HAP-1 (cell line): ENCODE measurements at regions not wholly inside any gene's neighbourhood (a gene's known extent, or its start where the extent isn't known, plus 50 kb on each side); places are given as distances from the start of the nearest gene placed in this dataset.
A peak's percentile ranks its signal among the peaks of the same experiment; 100 is the strongest.

Source experiments
- DNase-seq, 2 experiments: peaks; one replicate each; pipeline ENCODE4 v3.0.0-alpha.2; 2016 to 2020; ENCODE audit warnings: low spot score in 2 of 2
- H3K27me3 ChIP-seq: fragments of 250-450 bp; sonication (Bioruptor Pico); 2 replicates; pipeline ENCODE4 v1.5.1; 2020; ENCODE audit warnings: low read depth, mild to moderate bottlenecking, moderate library complexity
- H3K36me3 ChIP-seq: fragments of 250-450 bp; sonication (Bioruptor Pico); replicated peaks from 2 replicates; pipeline ENCODE4 v1.5.1; 2020; ENCODE audit warnings: mild to moderate bottlenecking
- H3K4me1 ChIP-seq: fragments of 250-450 bp; sonication (Bioruptor Pico); 2 replicates; pipeline ENCODE4 v1.5.1; 2020; ENCODE audit warnings: mild to moderate bottlenecking
- H3K4me3 ChIP-seq: fragments of 250-450 bp; sonication (Bioruptor Pico); 2 replicates; pipeline ENCODE4 v1.5.1; 2020; ENCODE audit warnings: mild to moderate bottlenecking, moderate library complexity
- H3K9me3 ChIP-seq: fragments of 250-450 bp; sonication (Bioruptor Pico); 2 replicates; pipeline ENCODE4 v1.5.1; 2020; ENCODE audit warnings: mild to moderate bottlenecking, moderate library complexity
- in situ Hi-C: fragments of 300-500 bp; cut with MboI; formaldehyde crosslinking; loops from 3 replicates; pipeline ENCODE4 v1.14.3; 2020; ENCODE audit warnings: low sequenced_read_pairs, inconsistent platforms, mixed read lengths

DNA sequence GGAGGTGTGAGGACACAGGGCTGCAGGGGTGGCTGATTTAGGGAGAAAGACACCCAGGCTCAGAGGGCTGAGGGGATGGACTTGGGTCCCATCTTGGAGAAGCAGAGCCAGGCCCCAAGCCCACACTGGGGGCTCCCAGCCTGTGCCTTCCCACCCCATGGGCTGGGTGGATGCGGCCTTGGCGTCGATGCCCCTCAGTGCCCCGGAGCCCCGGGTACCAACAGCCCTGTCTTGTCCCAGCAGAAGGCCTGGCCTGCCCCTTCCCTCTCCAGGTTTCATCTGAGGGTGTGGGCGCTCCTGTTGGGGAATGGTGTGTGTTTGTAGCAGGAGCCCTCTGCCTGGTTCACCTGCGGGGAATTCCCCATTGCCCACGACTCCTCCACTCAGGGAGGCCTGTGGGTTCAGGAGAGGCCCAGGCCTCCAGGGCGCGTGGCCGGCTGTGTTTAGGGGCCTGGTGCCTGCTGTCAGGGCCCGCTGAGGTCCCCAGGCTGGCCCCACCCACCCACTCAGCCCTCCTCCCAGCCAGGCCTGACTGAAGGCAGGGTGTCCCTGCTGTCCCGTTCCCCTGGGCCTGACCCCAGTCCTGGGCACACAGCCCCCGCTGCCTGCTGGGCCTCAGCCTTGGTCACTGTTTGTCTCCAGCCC, 51.1 kb upstream of the BEGAIN start:
- Histone ChIP-seq H3K36me3 (no peaks in the 10 kb centered on the region), H3K4me1 (no peaks in the 10 kb centered on the region), H3K4me3 (no peak overlapping the region), H3K9me3 (no peaks in the 10 kb centered on the region), H3K27me3 (peaks cover 9% of the 10 kb centered on the region; the same call in 1 of the 2 replicates)
- no peak for DNase-seq
- in situ Hi-C loops: no loop called here

DNA sequence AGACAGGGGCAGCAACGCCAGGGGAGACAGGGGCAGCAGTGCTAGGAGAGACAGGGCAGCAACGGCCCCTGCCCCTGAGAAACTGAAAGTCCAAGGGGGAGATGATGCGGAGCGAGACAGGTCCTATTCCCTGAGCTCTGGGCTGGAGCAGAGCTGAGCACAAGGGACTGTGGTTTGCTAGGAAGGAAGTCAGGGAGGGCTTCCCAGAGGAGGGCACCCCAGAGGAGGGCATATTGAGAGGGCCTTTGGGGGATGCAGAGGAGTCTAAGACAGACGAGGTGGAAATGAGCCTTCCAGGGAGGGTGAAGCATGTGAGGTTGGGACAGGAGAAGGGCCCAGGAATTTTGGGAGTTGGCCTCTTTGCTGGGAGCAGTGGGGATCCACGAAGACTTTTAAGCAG, 52.1 kb upstream of the BEGAIN start:
- DNase-seq: no peak
- Histone ChIP-seq H3K27me3 (peaks cover under 1% of the 10 kb centered on the region; the same call in 1 of the 2 replicates), H3K36me3 (no peaks in the 10 kb centered on the region), H3K4me3 (no peak overlapping the region), H3K9me3 (no peaks in the 10 kb centered on the region), H3K4me1 (no peaks in the 10 kb centered on the region)
- in situ Hi-C loops: no loop called here

DNA sequence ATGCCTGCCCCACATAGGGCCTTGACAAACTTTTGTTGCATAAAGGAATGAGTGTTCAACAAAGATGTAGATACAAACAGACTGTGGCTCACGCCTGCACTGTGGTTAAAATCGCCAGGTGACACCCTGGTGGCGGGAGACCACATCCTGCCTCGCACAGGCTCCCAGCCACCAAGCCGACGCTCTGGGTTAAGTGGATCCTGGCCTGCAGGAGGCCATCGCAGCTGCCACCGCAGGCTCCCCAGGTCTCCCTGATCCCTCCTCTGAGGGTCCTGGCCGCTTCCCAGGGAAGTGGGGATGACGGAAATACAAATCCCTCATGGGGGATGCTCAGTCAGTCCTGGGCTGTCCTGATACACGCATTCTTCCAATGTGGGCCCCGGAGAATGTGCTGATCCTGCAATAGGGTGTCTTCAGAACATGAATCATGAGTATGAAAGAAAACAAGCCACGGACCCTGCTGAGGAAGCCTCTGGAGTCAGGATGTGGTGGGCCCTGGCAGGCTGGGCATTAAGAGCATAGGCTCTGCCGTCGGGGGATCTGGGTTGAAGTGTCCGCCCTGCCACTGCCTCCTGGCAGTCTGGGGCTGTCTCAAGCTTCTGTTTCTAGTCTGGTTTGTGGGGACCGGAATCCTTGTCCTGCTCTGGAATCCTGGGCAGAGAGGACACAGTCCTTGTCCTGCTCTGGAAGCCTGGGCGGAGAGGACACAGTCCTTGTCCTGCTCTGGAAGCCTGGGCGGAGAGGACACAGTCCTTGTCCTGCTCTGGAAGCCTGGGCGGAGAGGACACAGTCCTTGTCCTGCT, 53.5 kb upstream of the BEGAIN start:
- in situ Hi-C loops: no loop called here
- Histone ChIP-seq H3K4me3 (no peak overlapping the region), H3K36me3 (no peaks in the 10 kb centered on the region), H3K9me3 (no peaks in the 10 kb centered on the region), H3K4me1 (no peaks in the 10 kb centered on the region), H3K27me3 (no peaks in the 10 kb centered on the region)
- DNase-seq: no peak

DNA sequence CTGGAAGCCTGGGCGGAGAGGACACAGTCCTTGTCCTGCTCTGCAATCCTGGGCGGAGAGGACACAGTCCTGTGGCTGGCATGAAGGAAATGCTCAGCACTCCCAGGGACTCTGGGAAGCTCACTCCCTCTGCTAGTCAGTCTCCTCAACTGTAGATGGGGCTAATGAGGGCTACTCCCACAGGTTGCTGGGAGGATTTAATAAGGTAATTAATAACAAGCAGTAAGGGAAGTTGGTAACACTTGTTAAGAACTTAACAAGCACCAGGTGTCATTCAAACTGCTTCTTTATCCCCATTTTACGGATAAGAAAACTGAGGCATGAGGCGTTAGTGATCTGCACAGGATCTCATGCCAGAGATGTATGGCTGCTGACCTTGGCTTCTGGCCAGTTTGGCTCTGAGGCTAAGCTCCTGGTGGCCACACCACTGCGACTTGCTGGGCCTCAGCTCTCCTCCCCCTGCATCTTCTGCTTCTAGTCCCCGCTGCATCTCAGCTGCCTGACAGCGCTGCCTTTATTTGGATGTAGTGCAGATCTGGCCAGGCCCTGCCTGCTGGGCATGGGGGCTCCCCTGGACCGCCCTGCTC, 54.1 kb upstream of the BEGAIN start:
- in situ Hi-C loops: no loop called here
- no peaks in the 10 kb centered on the region for H3K9me3 ChIP-seq
- no peak overlapping the region for H3K4me3 ChIP-seq
- no peaks in the 10 kb centered on the region for H3K4me1 ChIP-seq
- DNase-seq: no peak
- no peaks in the 10 kb centered on the region for H3K27me3 ChIP-seq
- H3K36me3 ChIP-seq: no peaks in the 10 kb centered on the region

DNA sequence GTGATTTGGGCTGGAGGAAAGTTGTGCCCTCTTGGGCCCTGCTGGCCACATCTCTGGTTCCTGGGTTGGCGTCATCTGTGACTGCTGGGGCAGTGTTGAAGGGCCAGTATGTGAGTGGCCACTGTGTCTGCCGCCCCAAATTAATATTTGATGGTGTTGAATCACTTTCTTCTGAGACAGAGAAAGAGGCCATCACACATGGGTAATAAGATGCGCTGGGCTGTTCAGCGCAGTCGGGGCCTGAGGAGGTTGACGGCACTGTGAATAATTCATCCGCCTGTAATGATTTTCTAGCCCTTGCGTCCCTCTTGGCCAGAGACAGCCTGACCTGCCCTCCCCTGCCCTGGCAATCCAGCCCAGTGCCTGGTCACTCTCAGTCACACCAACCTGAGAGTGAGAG, 56.2 kb upstream of the BEGAIN start:
- Histone ChIP-seq H3K36me3 (no peaks in the 10 kb centered on the region), H3K9me3 (no peaks in the 10 kb centered on the region), H3K4me1 (no peaks in the 10 kb centered on the region), H3K27me3 (no peaks in the 10 kb centered on the region), H3K4me3 (no peak overlapping the region)
- DNase-seq: no peak
- in situ Hi-C loops: no loop called here

DNA sequence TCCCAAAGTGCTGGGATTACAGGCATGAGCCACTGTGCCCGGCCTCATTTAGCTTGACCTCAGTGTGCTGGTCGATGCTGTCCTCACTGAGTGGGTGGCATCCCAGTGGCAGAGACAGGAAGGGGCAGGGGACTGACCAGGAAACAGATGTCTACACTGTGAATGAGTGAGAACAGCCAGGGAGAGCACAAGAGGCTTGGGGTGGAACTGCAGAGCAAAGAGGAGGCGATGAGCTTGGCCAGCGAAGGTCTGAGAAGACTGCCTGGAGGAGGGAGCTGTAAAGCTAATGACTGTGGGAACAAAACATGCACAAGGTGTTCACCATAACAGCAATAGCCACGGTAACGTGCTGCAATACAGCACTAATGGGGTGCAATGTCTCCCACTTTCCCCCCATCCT, 57.2 kb upstream of the BEGAIN start:
- Histone ChIP-seq H3K4me1 (no peaks in the 10 kb centered on the region), H3K9me3 (no peaks in the 10 kb centered on the region), H3K4me3 (no peak overlapping the region), H3K36me3 (no peaks in the 10 kb centered on the region), H3K27me3 (no peaks in the 10 kb centered on the region)
- no peak for DNase-seq
- in situ Hi-C loops: no loop called here

DNA sequence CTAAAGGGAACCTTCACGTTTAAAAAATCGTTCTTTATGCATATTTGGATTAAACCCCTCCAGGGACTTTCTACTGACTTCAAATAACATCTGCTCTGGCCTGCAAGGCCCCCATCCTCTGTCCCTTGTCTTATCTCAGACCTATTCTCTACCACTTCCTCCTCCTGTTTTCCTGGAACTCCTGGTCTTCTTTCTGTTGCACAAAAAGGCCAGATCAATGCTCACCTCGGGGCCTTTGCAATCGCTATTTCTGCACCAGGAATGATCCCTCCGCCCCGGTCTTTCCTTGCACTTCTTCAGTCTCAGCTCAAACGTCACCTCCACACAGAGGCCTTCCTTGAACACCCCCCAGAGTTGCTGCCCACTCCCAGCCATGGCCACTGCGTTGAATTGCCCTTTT, 57.6 kb upstream of the BEGAIN start:
- H3K4me1 ChIP-seq: no peaks in the 10 kb centered on the region
- H3K36me3 ChIP-seq: no peaks in the 10 kb centered on the region
- H3K27me3 ChIP-seq: no peaks in the 10 kb centered on the region
- no peak for DNase-seq
- no peak overlapping the region for H3K4me3 ChIP-seq
- in situ Hi-C loops: loop anchor here (5.0 kb wide), 1 partner anchor 262 kb away; no protein-coding TSS in a partner anchor
- no peaks in the 10 kb centered on the region for H3K9me3 ChIP-seq

DNA sequence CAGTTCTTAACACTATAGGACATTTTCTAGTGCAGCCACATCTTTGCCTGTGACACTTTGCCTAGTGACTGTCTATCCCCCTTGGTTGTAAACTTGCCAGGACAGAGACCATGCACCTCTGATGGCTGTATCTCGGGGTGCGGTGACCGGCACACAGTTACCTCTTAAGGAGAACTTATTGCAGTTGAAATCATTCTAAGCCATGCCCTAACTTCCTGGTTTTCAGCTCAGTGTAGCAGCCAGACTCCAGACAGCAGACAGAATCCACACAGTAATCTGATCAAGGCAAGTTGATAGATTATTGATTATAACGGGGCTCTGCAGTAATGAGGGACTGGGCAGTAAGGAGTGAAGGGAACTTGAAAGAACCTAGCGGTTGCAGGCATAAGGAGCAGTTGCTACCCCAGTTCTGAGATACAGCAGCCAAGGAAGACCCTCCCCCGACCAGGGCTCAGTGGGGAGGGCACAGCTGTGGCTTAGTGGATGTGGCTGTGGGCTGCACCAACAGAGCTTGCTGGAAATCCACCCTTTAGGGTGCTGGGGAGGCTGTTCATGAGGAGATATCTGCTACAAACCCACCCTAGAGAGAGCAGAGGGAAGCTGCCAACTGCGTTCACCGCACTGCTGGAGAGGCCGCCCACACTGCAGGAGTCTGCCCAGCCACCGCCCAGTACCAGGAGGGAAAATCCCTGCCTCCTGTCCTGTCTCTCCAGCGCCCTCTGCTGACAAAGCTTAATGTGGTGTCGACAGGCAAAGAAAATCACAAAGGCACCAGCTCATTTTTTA, 58.2 kb upstream of the BEGAIN start:
- in situ Hi-C loops: loop anchor here (5.0 kb wide), 1 partner anchor 263 kb away; no protein-coding TSS in a partner anchor
- peak; percentile 78 to 94 for DNase-seq
- Histone ChIP-seq H3K36me3 (no peaks in the 10 kb centered on the region), H3K4me1 (no peaks in the 10 kb centered on the region), H3K27me3 (no peaks in the 10 kb centered on the region), H3K9me3 (no peaks in the 10 kb centered on the region), H3K4me3 (no peak overlapping the region)

DNA sequence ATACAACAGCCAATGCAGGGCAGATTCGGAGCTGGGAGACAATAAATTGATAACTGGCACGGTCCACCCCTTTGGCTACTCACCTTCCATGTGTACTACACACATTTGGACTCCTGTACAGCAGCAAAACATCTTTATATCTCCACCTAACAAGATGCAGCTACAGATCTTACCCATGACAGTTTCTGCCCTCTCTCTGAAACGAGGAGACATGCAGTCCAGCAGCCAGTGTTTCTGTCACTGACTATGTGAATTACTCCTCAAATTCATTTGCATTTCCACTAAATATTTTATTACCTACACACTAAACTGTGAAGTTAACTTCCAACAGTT, 58.7 kb upstream of the BEGAIN start:
- H3K9me3 ChIP-seq: no peaks in the 10 kb centered on the region
- H3K4me3 ChIP-seq: no peak overlapping the region
- in situ Hi-C loops: loop anchor here (5.0 kb wide), 1 partner anchor 264 kb away; no protein-coding TSS in a partner anchor
- no peaks in the 10 kb centered on the region for H3K27me3 ChIP-seq
- no peaks in the 10 kb centered on the region for H3K4me1 ChIP-seq
- no peak for DNase-seq
- H3K36me3 ChIP-seq: no peaks in the 10 kb centered on the region

DNA sequence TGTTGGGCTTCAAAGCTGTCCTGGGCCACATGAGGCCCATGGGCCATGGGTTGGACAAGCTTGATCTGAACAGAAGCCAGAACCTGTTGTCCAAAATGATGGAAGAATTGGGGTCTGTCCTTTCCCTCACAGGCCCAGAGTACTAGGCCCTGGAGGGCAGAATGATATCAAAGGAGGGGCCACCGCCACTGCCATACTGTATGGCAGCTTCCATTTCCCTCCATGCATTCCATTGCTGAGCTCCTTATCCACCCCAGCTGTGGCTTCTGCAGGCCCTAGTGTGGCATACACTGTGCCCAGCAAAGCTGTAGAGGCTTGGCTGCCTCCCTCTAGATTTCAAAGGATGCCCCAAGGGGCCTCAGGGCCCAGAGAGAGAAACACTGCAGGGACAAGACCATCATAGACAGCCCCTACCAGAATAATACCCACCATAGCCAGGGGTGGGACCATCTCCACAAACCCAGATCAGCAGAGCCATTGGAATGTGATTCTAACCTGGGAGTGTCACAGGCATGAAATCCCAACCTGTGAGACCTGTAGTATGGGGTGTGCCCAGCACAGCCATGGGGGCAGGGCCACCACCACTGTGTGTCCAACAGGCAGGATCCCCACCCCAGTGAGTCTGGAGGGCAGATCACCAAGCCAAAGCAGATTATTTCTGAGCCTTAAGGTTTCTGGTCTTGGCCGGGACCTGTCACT, 61.4 kb upstream of the BEGAIN start:
- H3K4me1 ChIP-seq: no peaks in the 10 kb centered on the region
- in situ Hi-C loops: loop anchor here (5.0 kb wide), 1 partner anchor 266 kb away; no protein-coding TSS in a partner anchor
- H3K27me3 ChIP-seq: no peaks in the 10 kb centered on the region
- no peak overlapping the region for H3K4me3 ChIP-seq
- no peaks in the 10 kb centered on the region for H3K36me3 ChIP-seq
- no peaks in the 10 kb centered on the region for H3K9me3 ChIP-seq
- DNase-seq: no peak

DNA sequence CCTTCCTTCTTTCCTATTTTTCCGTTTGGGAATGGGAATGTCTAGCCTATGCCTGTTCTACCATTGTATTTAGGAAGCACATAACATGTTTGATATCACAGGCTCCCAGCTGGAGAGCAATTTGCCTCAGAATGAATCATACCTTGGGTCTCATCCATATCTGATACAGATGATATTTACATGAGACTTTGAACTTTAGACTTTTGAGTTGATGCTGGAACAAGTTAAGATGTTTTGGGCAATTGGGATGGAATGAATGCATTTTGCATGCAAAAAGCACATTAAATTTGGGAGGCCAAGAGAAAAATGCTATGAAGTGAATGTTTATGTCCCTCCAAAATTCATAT, 61.9 kb upstream of the BEGAIN start:
- peaks cover 2% of the 10 kb centered on the region for H3K4me1 ChIP-seq
- no peaks in the 10 kb centered on the region for H3K9me3 ChIP-seq
- in situ Hi-C loops: loop anchor here (5.0 kb wide), 1 partner anchor 267 kb away; no protein-coding TSS in a partner anchor
- no peak overlapping the region for H3K4me3 ChIP-seq
- no peaks in the 10 kb centered on the region for H3K27me3 ChIP-seq
- no peaks in the 10 kb centered on the region for H3K36me3 ChIP-seq
- no peak for DNase-seq

DNA sequence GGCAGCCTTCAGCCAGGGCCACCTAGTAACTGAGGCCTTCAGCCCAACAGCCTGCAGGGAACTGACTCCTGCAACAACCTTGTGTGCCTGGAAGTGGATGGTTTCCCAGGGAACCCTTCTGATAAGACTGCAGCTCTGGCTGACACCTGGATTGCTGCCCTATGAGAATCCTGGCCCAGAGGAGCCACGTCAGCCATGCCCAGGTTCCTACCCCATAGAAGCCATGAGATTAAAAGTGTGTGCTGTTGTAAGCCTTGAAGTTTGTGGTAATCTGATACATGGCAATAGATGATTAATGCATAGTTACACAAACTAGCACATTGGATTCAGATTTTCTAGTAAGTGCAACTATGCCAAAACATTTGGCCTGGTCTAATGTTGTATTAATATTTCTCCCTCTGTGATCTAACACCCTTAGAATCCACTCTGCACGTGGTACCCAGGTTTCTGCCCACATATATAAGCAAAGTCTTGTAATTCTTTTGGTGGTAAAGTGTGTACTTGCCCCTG, 64.8 kb upstream of the BEGAIN start:
- DNase-seq: no peak
- Histone ChIP-seq H3K27me3 (no peaks in the 10 kb centered on the region), H3K4me3 (no peak overlapping the region), H3K36me3 (no peaks in the 10 kb centered on the region), H3K4me1 (peaks cover 5% of the 10 kb centered on the region), H3K9me3 (no peaks in the 10 kb centered on the region)
- in situ Hi-C loops: loop anchor here (25.0 kb wide), 1 partner anchor 985 kb away; no protein-coding TSS in a partner anchor

DNA sequence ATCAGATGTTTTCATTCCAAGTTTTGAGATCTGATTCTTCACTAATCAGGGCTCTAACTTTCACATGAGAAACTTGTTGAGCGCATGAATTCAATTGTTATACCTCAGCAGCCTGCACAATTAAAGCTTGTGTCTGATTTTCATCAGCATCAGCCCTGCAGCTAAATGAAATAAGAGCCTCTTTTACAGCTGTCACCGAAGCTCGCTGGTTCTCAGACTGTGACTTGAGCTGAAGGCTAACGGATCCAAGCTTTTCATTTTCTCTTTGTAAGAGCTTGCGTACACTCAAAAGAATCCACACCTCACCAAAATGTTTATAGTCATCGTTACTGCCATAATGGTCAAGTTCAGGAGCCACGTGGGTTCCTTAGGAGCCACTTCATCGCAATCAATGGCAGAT, 65.5 kb upstream of the BEGAIN start:
- Histone ChIP-seq H3K9me3 (no peaks in the 10 kb centered on the region), H3K27me3 (no peaks in the 10 kb centered on the region), H3K4me1 (peaks cover 5% of the 10 kb centered on the region), H3K36me3 (no peaks in the 10 kb centered on the region), H3K4me3 (no peak overlapping the region)
- no peak for DNase-seq
- in situ Hi-C loops: loop anchor here (25.0 kb wide), 1 partner anchor 985 kb away; no protein-coding TSS in a partner anchor
